T-helper 17 cell (primary cell): ENCODE measurements at regions not wholly inside any gene's neighbourhood (a gene's known extent, or its start where the extent isn't known, plus 50 kb on each side); places are given as distances from the start of the nearest gene placed in this dataset.

Experiments used
- ATAC-seq: fragments of 150-1000 bp; cut with Tn5 transposase; 2 replicates; pipeline ENCODE4 v1.10.0; 2021; ENCODE audit warnings: mild to moderate bottlenecking, moderate library complexity
- DNase-seq, 3 donors: peaks; one replicate each; pipeline versions ENCODE4 v3.0.0 to v3.0.0-alpha.2; 2020 to 2021
- H3K9me3 ChIP-seq: one replicate; pipeline ENCODE4 v1.7.0; 2013; ENCODE audit warnings: low read length, mild to moderate bottlenecking; ENCODE audit not compliant: control insufficient read depth, poor library complexity, severe bottlenecking
- H3K27ac Mint-ChIP-seq: one replicate; pipeline ENCODE4 v1.8.0; 2022; ENCODE audit warnings: mild to moderate bottlenecking, moderate library complexity, mixed read lengths
- H3K27me3 Mint-ChIP-seq: one replicate; pipeline ENCODE4 v1.8.0; 2022; ENCODE audit warnings: mixed read lengths
- H3K36me3 Mint-ChIP-seq: one replicate; pipeline ENCODE4 v1.8.0; 2022; ENCODE audit warnings: low read depth, mixed read lengths
- H3K4me1 Mint-ChIP-seq: one replicate; pipeline ENCODE4 v1.8.0; 2022; ENCODE audit warnings: mild to moderate bottlenecking, mixed read lengths
- H3K4me3 Mint-ChIP-seq: one replicate; pipeline ENCODE4 v1.8.0; 2022; ENCODE audit warnings: mild to moderate bottlenecking, moderate library complexity, mixed read lengths

DNA sequence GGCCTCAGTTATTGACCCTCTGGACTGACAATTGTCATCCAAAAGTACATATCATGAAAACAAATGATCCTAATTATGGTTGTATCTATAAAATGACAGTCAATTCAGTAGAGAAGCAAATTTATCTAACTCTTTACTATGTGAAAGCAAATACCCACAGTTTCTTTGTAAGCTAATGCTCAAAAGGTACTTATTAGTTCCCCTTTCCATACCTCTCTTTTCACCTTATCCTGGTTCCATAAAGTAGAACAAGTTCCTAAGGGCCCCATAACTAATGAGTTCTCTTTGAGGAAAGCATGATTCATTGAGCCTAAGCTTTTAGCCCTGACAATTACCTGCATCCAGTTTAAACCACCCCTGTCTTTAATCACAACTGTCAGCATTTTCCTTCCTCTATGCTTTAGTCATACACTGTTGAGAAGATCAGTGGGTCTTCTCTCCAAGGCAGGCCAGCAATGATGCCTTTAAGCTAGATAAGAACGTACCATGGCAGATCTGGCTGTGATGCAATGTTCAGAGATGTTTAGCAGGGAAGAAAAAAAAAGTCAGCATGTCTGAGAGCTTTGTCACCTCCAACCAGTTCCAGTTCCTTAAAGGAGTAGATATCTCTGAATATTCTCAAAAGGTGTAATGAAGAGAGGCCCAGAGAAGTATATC lies 179.7 kb upstream of the RASGEF1B start:
- DNase-seq (no peak), ATAC-seq (no peak)
- no peak overlapping the region for H3K27ac Mint-ChIP-seq
- no peaks in the 10 kb centered on the region for H3K27me3 Mint-ChIP-seq
- no peaks in the 10 kb centered on the region for H3K36me3 Mint-ChIP-seq
- peaks cover 12% of the 10 kb centered on the region for H3K4me1 Mint-ChIP-seq
- no peak overlapping the region for H3K4me3 Mint-ChIP-seq
- no peaks in the 10 kb centered on the region for H3K9me3 ChIP-seq

DNA sequence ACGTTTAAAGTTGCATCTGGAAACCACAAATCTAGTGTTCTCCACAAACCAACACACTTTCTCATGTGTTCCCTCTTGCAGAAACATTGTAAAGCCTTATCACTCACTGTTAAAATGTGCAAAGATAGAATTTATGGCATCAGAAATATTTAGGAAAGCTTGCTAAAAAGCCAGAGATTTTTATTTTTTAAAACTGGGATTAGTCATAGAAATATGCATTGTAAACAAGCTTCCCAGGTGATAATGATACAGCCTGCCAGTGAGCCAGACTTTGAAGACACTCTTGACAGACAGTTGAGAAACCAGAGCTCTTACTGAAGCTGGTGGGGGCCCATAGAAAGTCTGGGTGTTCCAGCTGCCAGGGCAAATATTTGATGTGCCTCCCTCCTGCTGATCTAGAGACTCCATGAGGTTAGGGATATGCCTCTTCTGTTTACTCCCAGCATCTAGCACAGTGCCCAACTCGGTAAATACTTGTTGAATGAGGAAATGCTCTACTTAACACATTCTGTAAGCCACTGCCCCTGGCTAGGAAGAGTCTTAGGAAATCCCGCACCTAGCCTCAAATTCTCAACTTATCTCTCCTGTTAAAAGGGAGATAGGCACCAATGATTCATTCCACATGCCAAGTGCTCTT lies 179.0 kb upstream of the RASGEF1B start:
- Mint-ChIP-seq H3K4me1 (peaks cover 12% of the 10 kb centered on the region), H3K27ac (no peak overlapping the region), H3K36me3 (no peaks in the 10 kb centered on the region), H3K27me3 (no peaks in the 10 kb centered on the region), H3K4me3 (no peak overlapping the region)
- no peaks in the 10 kb centered on the region for H3K9me3 ChIP-seq
- ATAC-seq (no peak), DNase-seq (no peak)

GRCh38 chr4:81648576-81649275 lies 177.0 kb upstream of the RASGEF1B start:
- Mint-ChIP-seq H3K4me1 (peaks cover 12% of the 10 kb centered on the region), H3K4me3 (peak overlapping the region; percentile 9), H3K27ac (peak overlapping the region; percentile 42), H3K36me3 (no peaks in the 10 kb centered on the region), H3K27me3 (no peaks in the 10 kb centered on the region)
- DNase-seq = no peak
- ATAC-seq = peak; percentile 75
- H3K9me3 ChIP-seq = no peaks in the 10 kb centered on the region

GRCh38 chr4:81647388-81647787 lies 175.7 kb upstream of the RASGEF1B start:
- ATAC-seq = no peak
- no peaks in the 10 kb centered on the region for H3K27me3 Mint-ChIP-seq
- no peak overlapping the region for H3K27ac Mint-ChIP-seq
- H3K4me3 Mint-ChIP-seq = no peak overlapping the region
- no peak for DNase-seq
- no peaks in the 10 kb centered on the region for H3K36me3 Mint-ChIP-seq
- H3K9me3 ChIP-seq = no peaks in the 10 kb centered on the region
- H3K4me1 Mint-ChIP-seq = peaks cover 12% of the 10 kb centered on the region

DNA sequence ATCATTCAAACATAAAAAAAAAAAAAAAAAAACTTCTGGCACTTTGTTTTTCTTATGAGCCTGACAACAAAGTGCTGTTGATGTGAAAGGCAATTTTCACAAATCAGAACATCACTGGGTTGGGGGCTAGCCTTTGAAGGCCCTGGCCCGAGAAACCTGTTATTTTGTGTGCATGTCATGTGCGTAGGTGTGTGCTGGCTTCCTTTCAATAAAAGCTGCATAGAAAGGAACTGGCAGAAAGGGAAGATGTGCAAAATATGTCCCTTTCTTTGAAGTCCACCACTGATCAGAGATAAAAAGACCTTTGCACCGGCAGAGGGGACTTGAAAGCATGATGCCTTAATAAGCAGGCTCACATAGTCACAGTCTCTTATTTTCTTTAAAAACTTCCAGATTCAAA lies 170.8 kb upstream of the RASGEF1B start:
- Mint-ChIP-seq H3K4me3 (no peak overlapping the region), H3K27ac (no peak overlapping the region), H3K4me1 (no peaks in the 10 kb centered on the region), H3K27me3 (peaks cover 8% of the 10 kb centered on the region), H3K36me3 (no peaks in the 10 kb centered on the region)
- no peak for ATAC-seq
- H3K9me3 ChIP-seq = no peaks in the 10 kb centered on the region
- DNase-seq = no peak

DNA sequence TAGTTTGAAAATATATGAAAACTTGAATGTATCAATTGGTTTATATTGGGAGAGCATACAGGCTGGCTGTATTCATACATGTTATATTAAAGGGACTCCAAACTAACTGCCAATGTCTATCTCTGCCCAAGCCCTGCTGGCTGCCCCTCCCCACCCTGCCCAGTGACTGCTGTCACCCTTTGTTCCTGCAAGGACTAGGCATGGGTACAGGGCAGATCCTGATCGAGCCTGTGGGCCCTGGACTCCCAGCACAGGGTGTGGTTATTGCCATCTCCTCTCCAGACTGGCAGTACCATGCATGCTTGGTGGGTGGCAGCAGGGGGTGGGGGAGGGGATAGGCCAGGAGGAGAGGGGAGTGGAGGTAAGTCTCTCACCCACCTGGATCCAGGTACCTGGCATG lies 167.5 kb upstream of the RASGEF1B start:
- peaks cover 8% of the 10 kb centered on the region for H3K27me3 Mint-ChIP-seq
- no peak overlapping the region for H3K27ac Mint-ChIP-seq

GRCh38 chr4:81638698-81639097 lies 167.0 kb upstream of the RASGEF1B start:
- DNase-seq = no peak
- ATAC-seq = no peak
- no peaks in the 10 kb centered on the region for H3K4me1 Mint-ChIP-seq
- H3K4me3 Mint-ChIP-seq = no peak overlapping the region
- H3K27me3 Mint-ChIP-seq = peaks cover 8% of the 10 kb centered on the region
- H3K9me3 ChIP-seq = no peaks in the 10 kb centered on the region
- no peak overlapping the region for H3K27ac Mint-ChIP-seq
- H3K36me3 Mint-ChIP-seq = no peaks in the 10 kb centered on the region

More for the DNA sequence above, 167.5 kb upstream of the RASGEF1B start:
- no peak for DNase-seq
- ATAC-seq = no peak
- H3K9me3 ChIP-seq = no peaks in the 10 kb centered on the region
- Mint-ChIP-seq H3K4me3 (no peak overlapping the region), H3K4me1 (no peaks in the 10 kb centered on the region), H3K36me3 (no peaks in the 10 kb centered on the region)

GRCh38 chr4:81635739-81636138 lies 164.0 kb upstream of the RASGEF1B start:
- no peak for DNase-seq
- no peaks in the 10 kb centered on the region for H3K9me3 ChIP-seq
- no peak overlapping the region for H3K4me3 Mint-ChIP-seq
- H3K27me3 Mint-ChIP-seq = no peaks in the 10 kb centered on the region
- no peaks in the 10 kb centered on the region for H3K4me1 Mint-ChIP-seq
- no peaks in the 10 kb centered on the region for H3K36me3 Mint-ChIP-seq
- H3K27ac Mint-ChIP-seq = no peak overlapping the region
- peak; percentile 33 for ATAC-seq

DNA sequence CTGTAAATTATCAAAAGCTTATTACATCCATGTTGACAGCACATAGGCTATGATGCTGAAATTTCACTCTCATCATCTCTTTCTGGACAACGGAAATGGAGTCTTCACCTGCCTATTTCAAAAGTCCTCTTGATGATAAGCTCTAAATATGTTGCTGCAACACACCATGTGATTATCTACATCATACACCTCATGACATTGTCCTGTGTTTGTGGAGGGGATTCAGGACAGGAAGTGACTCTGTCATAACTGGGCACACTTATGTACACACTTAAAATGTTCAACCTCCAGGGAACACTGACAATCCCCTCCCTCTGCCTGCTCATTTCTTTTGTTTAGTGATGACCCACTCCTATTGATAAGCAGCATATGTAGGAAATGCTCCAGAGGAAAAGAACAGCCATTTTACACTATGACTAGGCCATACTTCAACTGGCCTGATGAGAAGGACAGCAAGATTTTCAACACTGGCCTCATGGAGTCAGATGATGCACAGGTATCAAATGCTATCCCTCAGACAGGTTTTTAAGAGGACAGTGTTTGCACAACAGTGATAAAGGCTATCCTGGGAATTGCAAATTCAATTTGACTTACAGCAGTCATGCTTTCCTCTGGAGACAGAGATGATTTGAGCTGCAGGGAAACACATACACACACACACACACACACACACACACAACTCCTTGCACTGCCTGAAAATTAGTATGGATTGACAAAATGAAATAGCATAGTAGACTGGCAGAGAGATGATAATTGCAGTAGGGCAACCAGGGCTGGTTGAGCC lies 163.3 kb upstream of the RASGEF1B start:
- Mint-ChIP-seq H3K4me3 (no peak overlapping the region), H3K27ac (no peak overlapping the region), H3K36me3 (no peaks in the 10 kb centered on the region), H3K27me3 (no peaks in the 10 kb centered on the region), H3K4me1 (no peaks in the 10 kb centered on the region)
- no peak for DNase-seq
- H3K9me3 ChIP-seq = no peaks in the 10 kb centered on the region
- no peak for ATAC-seq

- Mint-ChIP-seq H3K27ac (no peak overlapping the region), H3K4me3 (no peak overlapping the region), H3K36me3 (no peaks in the 10 kb centered on the region), H3K4me1 (peaks cover 2% of the 10 kb centered on the region), H3K27me3 (no peaks in the 10 kb centered on the region)
- ATAC-seq (no peak), DNase-seq (no peak)
- no peaks in the 10 kb centered on the region for H3K9me3 ChIP-seq
Measured at GRCh38 chr4:81634165-81634564, 162.5 kb upstream of the RASGEF1B start.

- DNase-seq = no peak
- Mint-ChIP-seq H3K4me1 (peaks cover 3% of the 10 kb centered on the region), H3K4me3 (no peak overlapping the region), H3K36me3 (no peaks in the 10 kb centered on the region), H3K27me3 (no peaks in the 10 kb centered on the region), H3K27ac (no peak overlapping the region)
- no peak for ATAC-seq
- H3K9me3 ChIP-seq = no peaks in the 10 kb centered on the region
Measured at GRCh38 chr4:81632581-81633299, 161.0 kb upstream of the RASGEF1B start.

GRCh38 chr4:81631958-81632441 lies 160.3 kb upstream of the RASGEF1B start:
- ATAC-seq (no peak), DNase-seq (no peak)
- no peaks in the 10 kb centered on the region for H3K9me3 ChIP-seq
- H3K36me3 Mint-ChIP-seq = no peaks in the 10 kb centered on the region
- no peaks in the 10 kb centered on the region for H3K27me3 Mint-ChIP-seq
- no peak overlapping the region for H3K4me3 Mint-ChIP-seq
- H3K4me1 Mint-ChIP-seq = peaks cover 3% of the 10 kb centered on the region
- H3K27ac Mint-ChIP-seq = no peak overlapping the region
